Pancreas (tissue), 10 donors: ENCODE measurements at regions not wholly inside any gene's neighbourhood (a gene's known extent, or its start where the extent isn't known, plus 50 kb on each side); places are given as distances from the start of the nearest gene placed in this dataset.

ENCODE experiments used
- ATAC-seq, 4 donors: fragments of 200-7000 bp; cut with Tn5 transposase; one replicate each; pipeline versions ENCODE4 v1.8.0 to v1.9.1; 2020; ENCODE audit warnings: mild to moderate bottlenecking in 4 of 4, moderate library complexity in 4 of 4
- DNase-seq, 6 donors: peaks; one replicate each; pipeline ENCODE4 v3.0.0-alpha.2; 2020
- FAIRE-seq: peaks from 2 replicates; lab custom pipeline; 2012; peaks lifted over from hg19 to GRCh38; lab: Jason Lieb, UNC
- H3K27ac ChIP-seq, 4 donors: fragments of 200-600 bp; sonication (generic); 1 replicate in 3 of 4; 2 replicates in 1 of 4; pipeline versions ENCODE4 v1.5.0 to v1.8.0; 2020
- H3K27me3 ChIP-seq, 4 donors: fragments of 200-600 bp; one replicate each; pipeline ENCODE4 v1.8.0; 2021
- H3K36me3 ChIP-seq, 3 donors: fragments of 200-600 bp; sonication (generic) in 1 of 3; one replicate each; pipeline versions ENCODE4 v1.5.0 to v1.8.0; 2020 to 2021
- H3K4me1 ChIP-seq, 3 donors: fragments of 200-600 bp; one replicate each; pipeline ENCODE4 v1.8.0; 2021
- H3K4me3 ChIP-seq, 4 donors: fragments of 200-600 bp; sonication (generic) in 2 of 4; one replicate each; pipeline versions ENCODE4 v1.5.0 to v1.8.0; 2020 to 2021
- H3K9me3 ChIP-seq, 4 donors: fragments of 200-600 bp; one replicate each; pipeline ENCODE4 v1.8.0; 2021
- CTCF ChIP-seq, 4 donors: fragments of 200-600 bp; sonication (generic) in 3 of 4; IDR thresholded peaks; one replicate each; pipeline versions ENCODE4 v1.5.0 to v1.8.0; 2021; ENCODE audit warnings: antibody characterized with exemption in 4 of 4
- WGBS, 2 donors: extraction: QIAGEN DNeasy Blood & Tissue Kit; methylation state at CpG; one replicate each; pipeline ENCODE4 v1.1.7; 2013; 5-methylcytosine and 5-hydroxymethylcytosine counted together
- intact Hi-C, 3 donors: fragments of 100-400 bp; cut with DNase I; formaldehyde crosslinking; loops; one replicate each; pipeline versions ENCODE4 v1.11.1 to v1.14.2; 2022
- donor health status: healthy with polysubstance abuse.
- donor health status: DM: no; HTN: no; CAD: no; lungs with moderate emphysema.
- donor health status: DM: no; HTN: no; CAD: no.
- donor health status: control.
- donor health status: control.
- donor health status: Bipolar disorder and iron deficiency.
- donor health status: DM: yes; HTN: yes; CAD: no.
- donor health status: DM: no; HTN: no; CAD: no.
- donor health status: DM: no; HTN: no; CAD: no.
- donor health status: DM: yes; HTN: yes; CAD: no.

DNA sequence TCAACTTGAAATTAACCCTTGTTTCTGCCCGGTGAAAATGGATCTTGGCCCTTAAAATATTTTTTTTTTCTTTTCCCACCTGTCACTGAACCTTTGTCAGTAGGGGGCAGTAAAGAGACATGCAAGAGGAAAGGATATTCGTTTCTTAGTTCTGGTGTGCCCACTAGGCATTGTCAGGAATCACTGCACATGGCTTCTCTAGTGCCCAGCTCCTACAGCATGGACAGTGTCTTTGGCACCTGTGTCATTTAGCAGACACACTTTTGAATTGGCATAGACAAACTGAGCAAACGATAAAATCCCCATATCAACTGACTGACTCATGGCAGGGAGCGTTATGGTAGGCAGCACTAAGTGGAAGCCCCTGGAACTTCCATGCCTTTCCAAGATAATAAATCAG lies 1048.1 kb downstream of the BRINP3 start:
- peak in 1 of 6 donors; percentile 11 for DNase-seq

GRCh38 chr1:189431447-189431846 lies 1046.2 kb downstream of the BRINP3 start:
- Histone ChIP-seq H3K36me3 (no peaks in the 10 kb centered on the region), H3K9me3 (no peaks in the 10 kb centered on the region), H3K27me3 (no peaks in the 10 kb centered on the region), H3K4me1 (no peaks in the 10 kb centered on the region), H3K4me3 (no peak overlapping the region), H3K27ac (no peak overlapping the region)
- intact Hi-C loops, result no loop called here
- ATAC-seq, result no peak
- FAIRE-seq, result no peak
- WGBS, 2 donors, result 76 to 94% methylated on average over 2 of the region's 2 CpGs
- TF ChIP-seq CTCF (IDR thresholded peaks at IDR 0.05), result no peak
- DNase-seq, result no peak

More for the DNA sequence above, 1048.1 kb downstream of the BRINP3 start:
- Histone ChIP-seq H3K36me3 (no peaks in the 10 kb centered on the region), H3K4me3 (no peak overlapping the region), H3K27me3 (no peaks in the 10 kb centered on the region), H3K4me1 (no peaks in the 10 kb centered on the region), H3K9me3 (no peaks in the 10 kb centered on the region), H3K27ac (no peak overlapping the region)
- 45 to 58% methylated on average over 4 of the region's 4 CpGs for WGBS, 2 donors
- FAIRE-seq (no peak), ATAC-seq (peak in 2 of 4 donors; percentile 31 to 60)
- intact Hi-C loops, result no loop called here
- TF ChIP-seq CTCF (IDR thresholded peaks at IDR 0.05), result peak; percentile 23 to 45 (median 32)

DNA sequence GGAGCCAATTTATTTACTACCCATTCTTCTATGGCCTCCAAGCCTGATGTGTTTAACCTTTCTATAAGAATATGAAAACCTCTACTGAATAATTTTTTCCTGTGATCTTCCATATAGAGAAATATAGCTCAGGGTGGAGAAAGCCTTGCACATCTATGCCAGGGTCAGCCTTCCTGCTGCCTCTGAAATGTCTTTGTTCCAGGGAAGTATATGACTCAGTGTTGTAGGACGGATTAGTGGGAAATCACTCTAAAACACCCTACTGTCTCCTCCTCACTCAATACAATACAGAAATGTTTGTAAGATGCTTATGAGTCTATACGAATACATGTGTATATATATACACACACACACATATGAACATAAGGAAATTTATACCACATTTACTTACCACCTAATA lies 1044.9 kb downstream of the BRINP3 start:
- TF ChIP-seq CTCF (IDR thresholded peaks at IDR 0.05), result no peak

GRCh38 chr1:189434461-189434860 lies 1043.2 kb downstream of the BRINP3 start:
- no peak overlapping the region for H3K4me3 ChIP-seq
- H3K27me3 ChIP-seq, result no peaks in the 10 kb centered on the region
- TF ChIP-seq CTCF (IDR thresholded peaks at IDR 0.05), result no peak
- H3K9me3 ChIP-seq, result no peaks in the 10 kb centered on the region
- H3K27ac ChIP-seq, result no peak overlapping the region
- no peaks in the 10 kb centered on the region for H3K36me3 ChIP-seq
- WGBS, 2 donors, result 16 to 35% methylated on average over 1 of the region's 1 CpG
- ATAC-seq (no peak), DNase-seq (no peak), FAIRE-seq (no peak)
- no peaks in the 10 kb centered on the region for H3K4me1 ChIP-seq
- intact Hi-C loops, result no loop called here

More for the DNA sequence above, 1044.9 kb downstream of the BRINP3 start:
- H3K36me3 ChIP-seq, result no peaks in the 10 kb centered on the region
- no peaks in the 10 kb centered on the region for H3K27me3 ChIP-seq
- H3K27ac ChIP-seq, result no peak overlapping the region
- ATAC-seq, result no peak
- intact Hi-C loops, result no loop called here
- H3K4me3 ChIP-seq, result no peak overlapping the region
- FAIRE-seq, result no peak
- 69 to 81% methylated on average over 2 of the region's 2 CpGs for WGBS, 2 donors
- DNase-seq, result no peak
- H3K9me3 ChIP-seq, result no peaks in the 10 kb centered on the region
- H3K4me1 ChIP-seq, result no peaks in the 10 kb centered on the region

GRCh38 chr1:189435398-189435797 lies 1042.3 kb downstream of the BRINP3 start:
- Histone ChIP-seq H3K36me3 (no peaks in the 10 kb centered on the region), H3K9me3 (no peaks in the 10 kb centered on the region), H3K4me1 (no peaks in the 10 kb centered on the region), H3K4me3 (no peak overlapping the region), H3K27ac (no peak overlapping the region), H3K27me3 (no peaks in the 10 kb centered on the region)
- intact Hi-C loops, result no loop called here
- ATAC-seq, result no peak
- TF ChIP-seq CTCF (IDR thresholded peaks at IDR 0.05), result no peak
- DNase-seq, result no peak
- FAIRE-seq, result no peak
